ENCODE measurements at regions not wholly inside any gene's neighbourhood (a gene's known extent, or its start where the extent isn't known, plus 50 kb on each side); places are given as distances from the start of the nearest gene placed in this dataset.

DNA sequence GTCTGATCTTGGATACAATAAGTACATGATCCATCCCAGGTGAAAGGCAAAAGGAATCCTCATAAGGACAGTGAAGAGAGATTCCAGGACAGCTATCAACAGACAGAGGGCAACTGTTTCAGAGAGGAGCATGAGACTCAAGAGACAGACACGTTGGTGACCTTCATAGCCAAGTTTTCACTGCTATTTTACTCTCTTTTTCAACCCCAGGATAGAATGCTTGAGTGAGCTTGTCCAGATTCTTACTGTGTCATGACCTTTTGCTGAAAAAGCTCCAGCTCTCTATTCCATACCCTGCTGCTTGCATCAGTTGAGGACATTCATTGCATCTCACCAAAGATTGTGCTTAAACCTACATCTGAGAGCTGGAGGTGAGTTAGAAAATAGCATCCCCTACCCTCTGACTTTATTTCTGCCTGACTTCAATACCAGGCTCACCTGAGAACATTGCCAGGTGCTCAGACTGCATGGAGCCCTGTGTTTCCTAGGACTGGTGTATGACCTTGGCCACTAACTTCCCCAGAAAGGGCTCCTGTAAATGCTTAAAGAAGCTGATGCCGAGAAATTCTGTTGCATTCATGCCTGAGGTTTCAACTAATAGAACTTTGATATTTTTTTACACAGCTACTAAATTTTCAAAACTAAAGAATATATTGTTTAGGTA lies 70.4 kb upstream of the TMEM17 start:
- Histone ChIP-seq H3K27ac (no peak overlapping the region), H3K9me3 (no peaks in the 10 kb centered on the region), H3K4me3 (no peak overlapping the region), H3K27me3 (replicated peaks in 1 of 7) (peaks cover 0 to 22% (median 2%) of the 10 kb centered on the region in 7 donors), H3K4me1 (peaks cover 0 to under 1% (median 0%) of the 10 kb centered on the region in 6 donors), H3K36me3 (no peaks in the 10 kb centered on the region)
- intact Hi-C loops (cut with DNase I; ENCODE audit: low total_unique reads), result no loop called here
- no peak for DNase-seq
- 51 to 76% (median 70%) methylated on average over 2 of the region's 2 CpGs for WGBS, 5 donors
- TF ChIP-seq, protein P1, sequence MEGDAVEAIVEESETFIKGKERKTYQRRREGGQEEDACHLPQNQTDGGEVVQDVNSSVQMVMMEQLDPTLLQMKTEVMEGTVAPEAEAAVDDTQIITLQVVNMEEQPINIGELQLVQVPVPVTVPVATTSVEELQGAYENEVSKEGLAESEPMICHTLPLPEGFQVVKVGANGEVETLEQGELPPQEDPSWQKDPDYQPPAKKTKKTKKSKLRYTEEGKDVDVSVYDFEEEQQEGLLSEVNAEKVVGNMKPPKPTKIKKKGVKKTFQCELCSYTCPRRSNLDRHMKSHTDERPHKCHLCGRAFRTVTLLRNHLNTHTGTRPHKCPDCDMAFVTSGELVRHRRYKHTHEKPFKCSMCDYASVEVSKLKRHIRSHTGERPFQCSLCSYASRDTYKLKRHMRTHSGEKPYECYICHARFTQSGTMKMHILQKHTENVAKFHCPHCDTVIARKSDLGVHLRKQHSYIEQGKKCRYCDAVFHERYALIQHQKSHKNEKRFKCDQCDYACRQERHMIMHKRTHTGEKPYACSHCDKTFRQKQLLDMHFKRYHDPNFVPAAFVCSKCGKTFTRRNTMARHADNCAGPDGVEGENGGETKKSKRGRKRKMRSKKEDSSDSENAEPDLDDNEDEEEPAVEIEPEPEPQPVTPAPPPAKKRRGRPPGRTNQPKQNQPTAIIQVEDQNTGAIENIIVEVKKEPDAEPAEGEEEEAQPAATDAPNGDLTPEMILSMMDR (IDR thresholded peaks at IDR 0.05 in 8 of 11, conservative IDR thresholded peaks at IDR 0.05 in 3 of 11), result no peak
- no peak for TF ChIP-seq POLR2A (IDR thresholded peaks at IDR 0.05)
- TF ChIP-seq POLR2AphosphoS5 (IDR thresholded peaks at IDR 0.05), result no peak

- peaks cover 0 to 15% (median 5%) of the 10 kb centered on the region in 6 donors for H3K4me1 ChIP-seq
- no peak for DNase-seq
- no peaks in the 10 kb centered on the region for H3K9me3 ChIP-seq
- intact Hi-C loops (cut with DNase I; ENCODE audit: low total_unique reads), result no loop called here
- no peak for TF ChIP-seq POLR2AphosphoS5 (IDR thresholded peaks at IDR 0.05)
- TF ChIP-seq POLR2A (IDR thresholded peaks at IDR 0.05), result no peak
- TF ChIP-seq, protein P1 (IDR thresholded peaks at IDR 0.05 in 8 of 11, conservative IDR thresholded peaks at IDR 0.05 in 3 of 11), result no peak
- peaks cover 0 to 43% (median 13%) of the 10 kb centered on the region in 7 donors for H3K27me3 ChIP-seq (replicated peaks in 1 of 7)
- H3K4me3 ChIP-seq, result no peak overlapping the region
- no peaks in the 10 kb centered on the region for H3K36me3 ChIP-seq
- H3K27ac ChIP-seq, result no peak overlapping the region
Measured at GRCh38 chr2:62573936-62574335, 67.9 kb upstream of the TMEM17 start.

DNA sequence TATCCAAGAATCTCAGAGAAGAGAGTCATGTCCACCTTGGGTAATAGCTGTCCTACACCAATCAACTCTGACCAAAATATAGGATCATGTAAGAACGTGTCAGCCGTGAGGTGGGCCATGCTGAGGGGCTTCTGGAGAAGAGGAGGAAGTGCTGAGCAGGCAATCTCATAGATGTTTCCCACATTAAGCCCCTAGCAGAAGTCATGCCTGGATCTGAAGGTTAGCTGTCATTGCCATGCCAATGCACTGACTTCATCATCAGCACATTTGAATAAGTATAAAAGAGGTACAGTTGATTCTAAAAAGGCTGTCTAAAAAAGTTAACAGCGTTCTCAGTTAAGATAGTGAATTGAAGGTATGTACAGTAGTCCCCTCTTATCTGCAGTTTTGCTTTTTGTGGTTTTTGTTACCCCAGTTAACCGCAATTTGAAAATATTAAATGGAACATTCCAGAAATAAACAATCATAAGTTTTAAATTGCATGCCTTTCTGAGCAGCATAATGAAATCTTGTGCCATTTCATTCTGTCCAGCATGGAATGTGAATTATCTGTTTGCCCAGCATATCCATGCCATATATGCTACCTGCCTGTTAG lies 67.2 kb upstream of the TMEM17 start:
- Histone ChIP-seq H3K36me3 (no peaks in the 10 kb centered on the region), H3K4me3 (no peak overlapping the region), H3K27me3 (replicated peaks in 1 of 7) (peaks cover 0 to 43% (median 13%) of the 10 kb centered on the region in 7 donors), H3K9me3 (no peaks in the 10 kb centered on the region), H3K4me1 (peaks cover 0 to 15% (median 5%) of the 10 kb centered on the region in 6 donors), H3K27ac (no peak overlapping the region)
- no peak for DNase-seq
- WGBS, 5 donors, result 89 to 97% (median 91%) methylated on average over 4 of the region's 4 CpGs
- intact Hi-C loops (cut with DNase I; ENCODE audit: low total_unique reads), result no loop called here
- TF ChIP-seq POLR2AphosphoS5 (IDR thresholded peaks at IDR 0.05), result no peak
- no peak for TF ChIP-seq POLR2A (IDR thresholded peaks at IDR 0.05)
- TF ChIP-seq, protein P1 (IDR thresholded peaks at IDR 0.05 in 8 of 11, conservative IDR thresholded peaks at IDR 0.05 in 3 of 11), result no peak

GRCh38 chr2:62570861-62571698 lies 65.1 kb upstream of the TMEM17 start:
- TF ChIP-seq, protein P1 (IDR thresholded peaks at IDR 0.05 in 8 of 11, conservative IDR thresholded peaks at IDR 0.05 in 3 of 11), result no peak
- H3K36me3 ChIP-seq, result no peaks in the 10 kb centered on the region
- DNase-seq, result no peak
- H3K9me3 ChIP-seq, result no peaks in the 10 kb centered on the region
- peaks cover 0 to 43% (median 13%) of the 10 kb centered on the region in 7 donors for H3K27me3 ChIP-seq (replicated peaks in 1 of 7)
- peak overlapping the region in 2 of 8 donors; percentile 6 to 53 for H3K4me3 ChIP-seq
- peaks cover 0 to 15% (median 5%) of the 10 kb centered on the region in 6 donors for H3K4me1 ChIP-seq
- intact Hi-C loops (cut with DNase I; ENCODE audit: low total_unique reads), result no loop called here
- H3K27ac ChIP-seq, result no peak overlapping the region
- 6 to 13% (median 8%) methylated on average over 26 to 35 of the region's 35 CpGs for WGBS, 5 donors
